A673 (cell line): ENCODE measurements at regions not wholly inside any gene's neighbourhood (a gene's known extent, or its start where the extent isn't known, plus 50 kb on each side); places are given as distances from the start of the nearest gene placed in this dataset.

Experiments used
- EZH2 ChIP-seq: fragments of 200-600 bp; sonication (generic); IDR thresholded peaks from 2 replicates; pipeline ENCODE4 v1.6.1; 2017; ENCODE audit warnings: borderline replicate concordance, low read depth, mild to moderate bottlenecking, mixed read lengths, antibody characterized with exemption, low read length; ENCODE audit not compliant: poor library complexity, severe bottlenecking
- TF ChIP-seq, protein P1 (sequence below): fragments of 300-800, 200-600 bp; sonication (generic); conservative IDR thresholded peaks from 2 replicates; pipeline ENCODE4 v1.5.1; 2017; ENCODE audit warnings: low read depth, mild to moderate bottlenecking, antibody characterized with exemption, low read length, moderate library complexity, mixed read lengths

DNA sequence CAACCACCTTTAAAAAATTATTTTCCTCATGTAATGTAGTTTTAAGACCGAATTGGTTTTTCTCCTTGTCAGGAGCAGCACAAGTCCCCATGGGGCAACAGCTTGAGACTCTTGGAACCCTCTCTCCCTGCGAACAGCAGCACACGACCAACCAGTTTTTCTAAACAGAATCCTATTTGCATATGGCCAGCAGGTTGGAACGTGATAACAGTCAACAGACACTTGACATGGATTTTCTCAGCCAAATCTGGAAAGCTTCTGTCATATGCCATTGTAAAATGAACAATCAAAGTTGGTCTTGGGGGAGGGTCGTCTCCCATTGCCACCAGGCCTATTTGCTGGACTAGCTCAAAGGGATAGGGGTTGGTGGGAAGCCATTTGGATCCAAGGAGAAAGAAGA is 1915.0 kb upstream of the FLRT2 start:
- TF ChIP-seq, protein P1, sequence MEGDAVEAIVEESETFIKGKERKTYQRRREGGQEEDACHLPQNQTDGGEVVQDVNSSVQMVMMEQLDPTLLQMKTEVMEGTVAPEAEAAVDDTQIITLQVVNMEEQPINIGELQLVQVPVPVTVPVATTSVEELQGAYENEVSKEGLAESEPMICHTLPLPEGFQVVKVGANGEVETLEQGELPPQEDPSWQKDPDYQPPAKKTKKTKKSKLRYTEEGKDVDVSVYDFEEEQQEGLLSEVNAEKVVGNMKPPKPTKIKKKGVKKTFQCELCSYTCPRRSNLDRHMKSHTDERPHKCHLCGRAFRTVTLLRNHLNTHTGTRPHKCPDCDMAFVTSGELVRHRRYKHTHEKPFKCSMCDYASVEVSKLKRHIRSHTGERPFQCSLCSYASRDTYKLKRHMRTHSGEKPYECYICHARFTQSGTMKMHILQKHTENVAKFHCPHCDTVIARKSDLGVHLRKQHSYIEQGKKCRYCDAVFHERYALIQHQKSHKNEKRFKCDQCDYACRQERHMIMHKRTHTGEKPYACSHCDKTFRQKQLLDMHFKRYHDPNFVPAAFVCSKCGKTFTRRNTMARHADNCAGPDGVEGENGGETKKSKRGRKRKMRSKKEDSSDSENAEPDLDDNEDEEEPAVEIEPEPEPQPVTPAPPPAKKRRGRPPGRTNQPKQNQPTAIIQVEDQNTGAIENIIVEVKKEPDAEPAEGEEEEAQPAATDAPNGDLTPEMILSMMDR, result no peak
- TF ChIP-seq EZH2, result no peak
